Gastrocnemius medialis (tissue), 4 donors: ENCODE measurements at regions not wholly inside any gene's neighbourhood (a gene's known extent, or its start where the extent isn't known, plus 50 kb on each side); places are given as distances from the start of the nearest gene placed in this dataset.
"Not testable (repeated sequence)": the region's sequence is repeated elsewhere in the genome, so short reads cannot be mapped to it uniquely, and the experiment has no call there.

Experiments used
- CTCF ChIP-seq, 5 experiments: fragments of 450-650 bp in 3 of 5; fragments of 200-600 bp in 2 of 5; sonication (generic) in 2 of 5; IDR thresholded peaks in 4 of 5; conservative IDR thresholded peaks in 1 of 5; 1 replicate in 4 of 5; 2 replicates in 1 of 5; pipeline ENCODE4 v1.5.1; 2016 to 2019; ENCODE audit warnings: antibody characterized with exemption in 5 of 5, mild to moderate bottlenecking in 3 of 5, moderate library complexity in 3 of 5
- POLR2A ChIP-seq, 2 donors: fragments of 450-650 bp; IDR thresholded peaks; one replicate each; pipeline ENCODE4 v1.6.1; 2017; ENCODE audit warnings: antibody characterized with exemption in 2 of 2, mild to moderate bottlenecking in 2 of 2, moderate library complexity in 2 of 2

DNA sequence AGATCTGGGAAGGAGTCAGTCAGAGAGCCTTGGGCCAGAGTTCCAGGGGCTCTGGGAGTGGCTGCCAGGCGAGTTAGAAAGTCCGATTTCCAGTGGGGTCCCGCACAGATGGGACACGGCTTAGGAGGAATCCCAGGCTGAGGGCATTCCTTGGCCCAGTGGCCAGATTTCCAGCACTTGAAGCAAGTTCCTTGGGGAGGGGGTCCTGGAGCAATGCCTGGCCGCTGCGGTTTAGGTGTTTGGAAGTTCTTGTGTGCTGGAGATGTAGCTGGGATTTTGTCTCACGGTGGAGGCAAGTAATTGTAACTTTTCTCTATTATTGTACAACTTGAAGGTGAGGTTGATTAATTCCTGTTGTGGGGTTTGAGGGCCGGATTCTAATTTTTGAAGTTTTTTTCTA lies 99.5 kb upstream of the SLC25A48 start:
- TF ChIP-seq CTCF (IDR thresholded peaks at IDR 0.05 in 4 of 5, conservative IDR thresholded peaks at IDR 0.05 in 1 of 5); POLR2A (IDR thresholded peaks at IDR 0.05): not testable (repeated sequence)
